IMR-90 (cell line): ENCODE measurements at regions not wholly inside any gene's neighbourhood (a gene's known extent, or its start where the extent isn't known, plus 50 kb on each side); places are given as distances from the start of the nearest gene placed in this dataset.

Experiments used
- ATAC-seq: fragments of 200-7000 bp; cut with Tn5 transposase; 2 replicates; pipeline ENCODE4 v1.9.1; 2020; ENCODE audit warnings: low read depth, mild to moderate bottlenecking, moderate library complexity
- BruUV-seq: library from RNA; stranded (reverse); fragments of 400-500 nt; replicated peaks from 2 replicates; lab custom pipeline; 2021; lab: Mats Ljungman, UMichigan
- CTCF ChIA-PET: fragments of 300-600 bp; formaldehyde crosslinking; extraction: SDS; loops from one replicate; lab custom pipeline; 2021; ENCODE audit warnings: antibody characterized with exemption; lab: Yijun Ruan, JAX
- POLR2A ChIA-PET: fragments of 300-600 bp; sonication (Branson Sonifier 250); formaldehyde crosslinking; loops from one replicate; lab custom pipeline; 2022; ENCODE audit warnings: antibody characterized with exemption; ENCODE audit not compliant: unreplicated experiment; lab: Charles Lee
- DNase-seq: peaks from one replicate; pipeline ENCODE4 v3.0.0; 2013
- H2AFZ ChIP-seq: replicated peaks from 2 replicates; pipeline ENCODE3; 2013; ENCODE audit warnings: low read length, mild to moderate bottlenecking; ENCODE audit not compliant: poor library complexity
- H2AK5ac ChIP-seq: 2 replicates; pipeline ENCODE4 v1.6.1; 2013; ENCODE audit warnings: low read depth, low read length, inconsistent platforms
- H2AK9ac ChIP-seq: replicated peaks from 2 replicates; pipeline ENCODE3; 2013; ENCODE audit warnings: mild to moderate bottlenecking, low read depth, low read length, moderate library complexity; ENCODE audit not compliant: poor library complexity
- H2BK120ac ChIP-seq: 2 replicates; pipeline ENCODE4 v1.6.1; 2013; ENCODE audit warnings: low read depth, low read length, inconsistent platforms
- H2BK15ac ChIP-seq: 3 replicates; pipeline ENCODE4 v1.6.1; 2013; ENCODE audit warnings: low read depth, low read length, inconsistent platforms
- H2BK20ac ChIP-seq: 2 replicates; pipeline ENCODE4 v1.6.1; 2013; ENCODE audit warnings: low read depth, mild to moderate bottlenecking, inconsistent platforms, low read length, moderate library complexity
- H2BK5ac ChIP-seq: 2 replicates; pipeline ENCODE4 v1.6.1; 2013; ENCODE audit warnings: mild to moderate bottlenecking, low read depth, low read length, inconsistent platforms; ENCODE audit not compliant: poor library complexity, severe bottlenecking
- H3K14ac ChIP-seq: replicated peaks from 2 replicates; pipeline ENCODE4 v1.6.1; 2013; ENCODE audit warnings: low read depth, low read length, inconsistent platforms
- H3K18ac ChIP-seq: 2 replicates; pipeline ENCODE4 v1.6.1; 2013; ENCODE audit warnings: low read depth, low read length, control low read depth
- H3K23ac ChIP-seq: 2 replicates; pipeline ENCODE4 v1.6.1; 2013; ENCODE audit warnings: low read depth, low read length, inconsistent platforms
- H3K27ac ChIP-seq: 2 replicates; pipeline ENCODE4 v1.5.1; 2013; ENCODE audit warnings: mild to moderate bottlenecking, control low read depth, low read length; ENCODE audit not compliant: insufficient read depth
- H3K27me3 ChIP-seq: 2 replicates; pipeline ENCODE4 v1.6.1; 2013; ENCODE audit warnings: low read length; ENCODE audit not compliant: control insufficient read depth, insufficient read depth
- H3K36me3 ChIP-seq: 2 replicates; pipeline ENCODE4 v1.6.1; 2013; ENCODE audit warnings: low read length, mixed read lengths; ENCODE audit not compliant: control insufficient read depth, insufficient read depth
- H3K4ac ChIP-seq: 2 replicates; pipeline ENCODE4 v1.6.1; 2013; ENCODE audit warnings: low read depth, low read length, inconsistent platforms
- H3K4me1 ChIP-seq: 2 replicates; pipeline ENCODE4 v1.6.1; 2013; ENCODE audit warnings: low read length, mixed read lengths; ENCODE audit not compliant: control insufficient read depth, insufficient read depth
- H3K4me2 ChIP-seq: 2 replicates; pipeline ENCODE4 v1.6.1; 2013; ENCODE audit warnings: low read depth, mild to moderate bottlenecking, control low read depth, low read length, moderate library complexity
- H3K4me3 ChIP-seq: 2 replicates; pipeline ENCODE4 v1.5.1; 2013; ENCODE audit warnings: low read depth, mild to moderate bottlenecking, control low read depth, low read length, moderate library complexity; ENCODE audit not compliant: insufficient read depth
- H3K56ac ChIP-seq: 2 replicates; pipeline ENCODE4 v1.6.1; 2013; ENCODE audit warnings: low read length, inconsistent platforms; ENCODE audit not compliant: insufficient read depth; ENCODE audit errors: extremely low read depth
- H3K79me1 ChIP-seq, 2 experiments: 2 replicates each; pipeline ENCODE4 v1.6.1; 2013; ENCODE audit warnings: low read length in 2 of 2, inconsistent platforms in 1 of 2, low read depth in 1 of 2
- H3K9ac ChIP-seq: 2 replicates; pipeline ENCODE4 v1.6.1; 2013; ENCODE audit warnings: low read depth, low read length, control low read depth
- H3K9me1 ChIP-seq: 2 replicates; pipeline ENCODE4 v1.6.1; 2013; ENCODE audit warnings: low read length, inconsistent platforms; ENCODE audit not compliant: insufficient read depth
- H3K9me3 ChIP-seq: 2 replicates; pipeline ENCODE4 v1.6.1; 2013; ENCODE audit warnings: low read length; ENCODE audit not compliant: control insufficient read depth, insufficient read depth
- H4K20me1 ChIP-seq: 2 replicates; pipeline ENCODE4 v1.6.1; 2013; ENCODE audit warnings: low read length, inconsistent platforms; ENCODE audit not compliant: insufficient read depth
- H4K5ac ChIP-seq: 2 replicates; pipeline ENCODE4 v1.6.1; 2013; ENCODE audit warnings: mild to moderate bottlenecking, low read depth, low read length, control low read depth
- H4K8ac ChIP-seq, 2 experiments: 2 replicates each; pipeline ENCODE4 v1.6.1; 2013; ENCODE audit warnings: low read depth in 2 of 2, low read length in 2 of 2, control low read depth in 1 of 2, inconsistent platforms in 1 of 2
- H4K91ac ChIP-seq: 2 replicates; pipeline ENCODE4 v1.6.1; 2013; ENCODE audit warnings: low read depth, low read length, inconsistent platforms; ENCODE audit not compliant: insufficient read depth
- BHLHE40 ChIP-seq: fragments of 150-350 bp; IDR thresholded peaks from 2 replicates; pipeline ENCODE4 v1.6.1; 2016; ENCODE audit warnings: mild to moderate bottlenecking, low read depth, low read length
- CEBPB ChIP-seq: IDR thresholded peaks from 2 replicates; pipeline ENCODE4 v1.6.1; 2012; ENCODE audit warnings: low read depth, low read length, improper control_type of control experiment
- CHD1 ChIP-seq: IDR thresholded peaks from 2 replicates; pipeline ENCODE4 v1.6.1; 2012; ENCODE audit warnings: low read depth, low read length, improper control_type of control experiment
- FOS ChIP-seq: fragments of 150-350 bp; IDR thresholded peaks from 2 replicates; pipeline ENCODE4 v1.6.1; 2016; ENCODE audit warnings: low read depth, low read length
- MAFK ChIP-seq: IDR thresholded peaks from 2 replicates; pipeline ENCODE4 v1.6.1; 2012; ENCODE audit warnings: low read depth, low read length, improper control_type of control experiment
- MAZ ChIP-seq: IDR thresholded peaks from 2 replicates; pipeline ENCODE4 v1.6.1; 2012; ENCODE audit warnings: low read depth, mild to moderate bottlenecking, low read length, improper control_type of control experiment, moderate library complexity, borderline replicate concordance
- MXI1 ChIP-seq: IDR thresholded peaks from 2 replicates; pipeline ENCODE4 v1.6.1; 2012; ENCODE audit warnings: low read depth, mild to moderate bottlenecking, low read length, moderate library complexity, borderline replicate concordance
- NFE2L2 ChIP-seq: fragments of 150-350 bp; IDR thresholded peaks from 2 replicates; pipeline ENCODE4 v1.6.1; 2016; ENCODE audit warnings: low read depth, mild to moderate bottlenecking, low read length
- POLR2A ChIP-seq: IDR thresholded peaks from 2 replicates; pipeline ENCODE4 v1.6.1; 2012; ENCODE audit warnings: mild to moderate bottlenecking, low read depth, low read length
- RCOR1 ChIP-seq: IDR thresholded peaks from 2 replicates; pipeline ENCODE4 v1.6.1; 2012; ENCODE audit warnings: mild to moderate bottlenecking, low read length, improper control_type of control experiment; ENCODE audit not compliant: insufficient replicate concordance
- RFX5 ChIP-seq: IDR thresholded peaks from 2 replicates; pipeline ENCODE4 v1.8.0; 2012; ENCODE audit warnings: low read depth, mild to moderate bottlenecking, low read length, moderate library complexity
- SMC3 ChIP-seq: fragments of 150-350 bp; IDR thresholded peaks from 2 replicates; pipeline ENCODE4 v1.6.1; 2016; ENCODE audit warnings: low read depth, mild to moderate bottlenecking, antibody characterized with exemption, low read length, moderate library complexity
- WGBS, 2 experiments: methylation state at CpG; one replicate each; pipeline versions ENCODE4 v1.1.5 to v1.1.7; 2013; ENCODE audit warnings: missing lambda C conversion rate in 2 of 2; ENCODE audit not compliant: insufficient read length in 1 of 2; ENCODE audit errors: extremely low coverage in 2 of 2; 5-methylcytosine and 5-hydroxymethylcytosine counted together
- dilution Hi-C: fragments of 300-500 bp; cut with HindIII; formaldehyde crosslinking; loops from one replicate; pipeline ENCODE4 v1.14.3; 2018; ENCODE audit warnings: low sequenced_read_pairs; ENCODE audit not compliant: unreplicated experiment
- in situ Hi-C: fragments of 300-500 bp; cut with MboI; formaldehyde crosslinking; loops from 3 replicates; pipeline ENCODE4 v1.14.3; 2019; ENCODE audit warnings: low sequenced_read_pairs, inconsistent platforms, mixed read lengths
- intact Hi-C: fragments of 100-400 bp; cut with micrococcal nuclease; formaldehyde crosslinking; loops from 2 replicates; pipeline ENCODE4 v1.10.0; 2022
- TF ChIP-seq, protein P1 (sequence below): conservative IDR thresholded peaks from 2 replicates; pipeline ENCODE4 v1.5.1; 2012; ENCODE audit warnings: mild to moderate bottlenecking, low read depth, low read length, improper control_type of control experiment
- TF ChIP-seq, protein P2 (sequence below): fragments of 150-350 bp; IDR thresholded peaks from 2 replicates; pipeline ENCODE4 v1.6.1; 2017; ENCODE audit warnings: mild to moderate bottlenecking, antibody characterized with exemption, low read length, low read depth
- TF ChIP-seq, protein P3 (sequence below): fragments of 150-350 bp; IDR thresholded peaks from 2 replicates; pipeline ENCODE4 v1.6.1; 2016; ENCODE audit warnings: low read depth, mild to moderate bottlenecking, low read length, moderate library complexity, borderline replicate concordance

DNA sequence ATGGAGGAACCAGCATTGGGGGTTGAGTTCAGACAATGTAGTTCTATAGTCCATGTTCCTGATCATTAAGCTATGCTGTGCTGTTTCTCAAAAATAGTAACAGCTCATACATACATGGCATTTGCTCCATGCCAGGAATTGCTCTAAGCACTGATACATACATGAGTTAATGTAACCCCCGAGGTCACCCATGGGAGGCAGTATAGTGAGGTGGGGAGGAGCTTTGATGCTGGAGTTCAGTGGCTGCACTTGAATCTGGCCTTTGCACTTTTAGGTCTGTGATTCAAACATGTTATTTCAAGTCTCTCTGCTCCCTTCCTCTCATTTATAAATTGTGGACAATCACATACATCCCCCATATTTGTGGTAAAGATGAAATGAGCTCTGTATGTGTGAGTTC lies 223.1 kb upstream of the WSB1 start:
- H3K9me1 ChIP-seq, result no peaks in the 10 kb centered on the region
- no peaks in the 10 kb centered on the region for H3K36me3 ChIP-seq
- no peak overlapping the region for H2AK9ac ChIP-seq
- ChIA-PET POLR2A (no interaction called here), CTCF (interaction anchor here (0.6 kb wide), 1 partner anchor 24 kb away, joined by 5 read pairs; no protein-coding TSS in a partner anchor)
- no peak overlapping the region for H3K14ac ChIP-seq
- ATAC-seq (no peak), DNase-seq (no peak)
- no peak overlapping the region for H2AK5ac ChIP-seq
- H3K18ac ChIP-seq, result no peak overlapping the region
- H3K9ac ChIP-seq, result no peak overlapping the region
- H3K27ac ChIP-seq, result no peak overlapping the region
- no TSS peak for BruUV-seq
- no peak overlapping the region for H2AFZ ChIP-seq
- H3K23ac ChIP-seq, result no peak overlapping the region
- H3K79me1 ChIP-seq, result no peaks in the 10 kb centered on the region
- H2BK5ac ChIP-seq, result no peak overlapping the region
- TF ChIP-seq, protein P1, sequence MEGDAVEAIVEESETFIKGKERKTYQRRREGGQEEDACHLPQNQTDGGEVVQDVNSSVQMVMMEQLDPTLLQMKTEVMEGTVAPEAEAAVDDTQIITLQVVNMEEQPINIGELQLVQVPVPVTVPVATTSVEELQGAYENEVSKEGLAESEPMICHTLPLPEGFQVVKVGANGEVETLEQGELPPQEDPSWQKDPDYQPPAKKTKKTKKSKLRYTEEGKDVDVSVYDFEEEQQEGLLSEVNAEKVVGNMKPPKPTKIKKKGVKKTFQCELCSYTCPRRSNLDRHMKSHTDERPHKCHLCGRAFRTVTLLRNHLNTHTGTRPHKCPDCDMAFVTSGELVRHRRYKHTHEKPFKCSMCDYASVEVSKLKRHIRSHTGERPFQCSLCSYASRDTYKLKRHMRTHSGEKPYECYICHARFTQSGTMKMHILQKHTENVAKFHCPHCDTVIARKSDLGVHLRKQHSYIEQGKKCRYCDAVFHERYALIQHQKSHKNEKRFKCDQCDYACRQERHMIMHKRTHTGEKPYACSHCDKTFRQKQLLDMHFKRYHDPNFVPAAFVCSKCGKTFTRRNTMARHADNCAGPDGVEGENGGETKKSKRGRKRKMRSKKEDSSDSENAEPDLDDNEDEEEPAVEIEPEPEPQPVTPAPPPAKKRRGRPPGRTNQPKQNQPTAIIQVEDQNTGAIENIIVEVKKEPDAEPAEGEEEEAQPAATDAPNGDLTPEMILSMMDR, result no peak
- TF ChIP-seq CHD1 (no peak), RFX5 (no peak), RCOR1 (no peak), SMC3 (no peak), BHLHE40 (no peak), FOS (no peak), POLR2A (no peak), CEBPB (no peak), NFE2L2 (no peak), MAZ (no peak), MXI1 (no peak), MAFK (no peak)
- TF ChIP-seq, protein P2, sequence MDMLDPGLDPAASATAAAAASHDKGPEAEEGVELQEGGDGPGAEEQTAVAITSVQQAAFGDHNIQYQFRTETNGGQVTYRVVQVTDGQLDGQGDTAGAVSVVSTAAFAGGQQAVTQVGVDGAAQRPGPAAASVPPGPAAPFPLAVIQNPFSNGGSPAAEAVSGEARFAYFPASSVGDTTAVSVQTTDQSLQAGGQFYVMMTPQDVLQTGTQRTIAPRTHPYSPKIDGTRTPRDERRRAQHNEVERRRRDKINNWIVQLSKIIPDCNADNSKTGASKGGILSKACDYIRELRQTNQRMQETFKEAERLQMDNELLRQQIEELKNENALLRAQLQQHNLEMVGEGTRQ, result no peak
- TF ChIP-seq, protein P3, sequence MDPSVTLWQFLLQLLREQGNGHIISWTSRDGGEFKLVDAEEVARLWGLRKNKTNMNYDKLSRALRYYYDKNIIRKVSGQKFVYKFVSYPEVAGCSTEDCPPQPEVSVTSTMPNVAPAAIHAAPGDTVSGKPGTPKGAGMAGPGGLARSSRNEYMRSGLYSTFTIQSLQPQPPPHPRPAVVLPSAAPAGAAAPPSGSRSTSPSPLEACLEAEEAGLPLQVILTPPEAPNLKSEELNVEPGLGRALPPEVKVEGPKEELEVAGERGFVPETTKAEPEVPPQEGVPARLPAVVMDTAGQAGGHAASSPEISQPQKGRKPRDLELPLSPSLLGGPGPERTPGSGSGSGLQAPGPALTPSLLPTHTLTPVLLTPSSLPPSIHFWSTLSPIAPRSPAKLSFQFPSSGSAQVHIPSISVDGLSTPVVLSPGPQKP, result no peak
- no peaks in the 10 kb centered on the region for H3K4me1 ChIP-seq
- no peak overlapping the region for H3K4me3 ChIP-seq
- no peak overlapping the region for H4K5ac ChIP-seq
- H3K4ac ChIP-seq, result no peak overlapping the region
- H4K20me1 ChIP-seq, result no peaks in the 10 kb centered on the region
- H2BK120ac ChIP-seq, result no peak overlapping the region
- WGBS, 2 experiments, result no CpG with 5 or more reads among the region's 1 CpG
- H3K27me3 ChIP-seq, result no peaks in the 10 kb centered on the region
- dilution Hi-C loops, result no loop called here
- H4K91ac ChIP-seq, result no peak overlapping the region
- H3K56ac ChIP-seq, result no peak overlapping the region
- no peak overlapping the region for H4K8ac ChIP-seq
- in situ Hi-C loops, result no loop called here
- intact Hi-C loops, result no loop called here
- no peak overlapping the region for H3K4me2 ChIP-seq
- no peak overlapping the region for H2BK15ac ChIP-seq
- H3K9me3 ChIP-seq, result peaks cover 4% of the 10 kb centered on the region; the same call in 1 of the 2 replicates
- H2BK20ac ChIP-seq, result no peak overlapping the region
